ENCODE measurements at regions not wholly inside any gene's neighbourhood (a gene's known extent, or its start where the extent isn't known, plus 50 kb on each side); places are given as distances from the start of the nearest gene placed in this dataset.
"Not testable (repeated sequence)": the region's sequence is repeated elsewhere in the genome, so short reads cannot be mapped to it uniquely, and the experiment has no call there.

- peaks cover 2% of the 10 kb centered on the region for H3K9me3 ChIP-seq (ENCODE audit: control insufficient read depth, low read depth, low read length)
- no peaks in the 10 kb centered on the region for H3K4me1 ChIP-seq (ENCODE audit: control insufficient read depth, extremely low read depth, insufficient read depth, low read length)
- H2AFZ ChIP-seq (ENCODE audit: control insufficient read depth, low read length), result no peak overlapping the region
- DNase-seq (ENCODE audit: low read depth, low spot score) (no peak), FAIRE-seq (no peak)
- H3K4me2 ChIP-seq (ENCODE audit: control insufficient read depth, extremely low read depth, insufficient read depth, low read depth, low read length), result no peak overlapping the region
- no peaks in the 10 kb centered on the region for H4K20me1 ChIP-seq (ENCODE audit: control insufficient read depth, extremely low read depth, insufficient read depth, low read length)
- H3K4me3 ChIP-seq (ENCODE audit: control insufficient read depth in 2 of 3, extremely low read depth in 1 of 3, insufficient read depth in 2 of 3, low read depth in 1 of 3, low read length in 3 of 3), result no peak overlapping the region
- dilution Hi-C loops (cut with MboI; ENCODE audit: extremely low pct_ligation_motif_present, low sequenced_read_pairs), result no loop called here
- no peaks in the 10 kb centered on the region for H3K79me2 ChIP-seq (ENCODE audit: control insufficient read depth, insufficient read depth, low read length)
- H3K36me3 ChIP-seq (ENCODE audit: control insufficient read depth in 2 of 2, extremely low read depth in 1 of 2, insufficient read depth in 2 of 2, low read length in 2 of 2), result no peaks in the 10 kb centered on the region
- H3K9me1 ChIP-seq (ENCODE audit: control insufficient read depth, extremely low read depth, insufficient read depth, low read length), result no peaks in the 10 kb centered on the region
- TF ChIP-seq EZH2 (IDR thresholded peaks at IDR 0.05; ENCODE audit: low read length) (no peak), CTCF (optimal IDR thresholded peaks at IDR 0.05 in 1 of 3, IDR thresholded peaks at IDR 0.05 in 1 of 3, conservative IDR thresholded peaks at IDR 0.05 in 1 of 3; ENCODE audit: extremely low read depth in 1 of 3, insufficient read depth in 2 of 3, low read length in 3 of 3) (no peak)
- H3K27me3 ChIP-seq (ENCODE audit: control insufficient read depth, extremely low read depth, insufficient read depth, low read length), result no peaks in the 10 kb centered on the region
- H3K27ac ChIP-seq (ENCODE audit: control insufficient read depth, insufficient read depth, low read length), result no peak overlapping the region
- no peak overlapping the region for H3K9ac ChIP-seq (ENCODE audit: control insufficient read depth, extremely low read depth, insufficient read depth, low read length)
These were observed 169.3 kb upstream of the FGF16 start for GRCh38 chrX:77277911-77278310.

- H3K9me3 ChIP-seq (ENCODE audit: control insufficient read depth, low read depth, low read length); dilution Hi-C loops (cut with MboI; ENCODE audit: extremely low pct_ligation_motif_present, low sequenced_read_pairs); H3K27ac ChIP-seq (ENCODE audit: control insufficient read depth, insufficient read depth, low read length); H3K36me3 ChIP-seq (ENCODE audit: control insufficient read depth in 2 of 2, extremely low read depth in 1 of 2, insufficient read depth in 2 of 2, low read length in 2 of 2); H3K4me2 ChIP-seq (ENCODE audit: control insufficient read depth, extremely low read depth, insufficient read depth, low read depth, low read length); DNase-seq (ENCODE audit: low read depth, low spot score); H2AFZ ChIP-seq (ENCODE audit: control insufficient read depth, low read length); H3K4me1 ChIP-seq (ENCODE audit: control insufficient read depth, extremely low read depth, insufficient read depth, low read length); H4K20me1 ChIP-seq (ENCODE audit: control insufficient read depth, extremely low read depth, insufficient read depth, low read length); H3K9ac ChIP-seq (ENCODE audit: control insufficient read depth, extremely low read depth, insufficient read depth, low read length); H3K27me3 ChIP-seq (ENCODE audit: control insufficient read depth, extremely low read depth, insufficient read depth, low read length); H3K4me3 ChIP-seq (ENCODE audit: control insufficient read depth in 2 of 3, extremely low read depth in 1 of 3, insufficient read depth in 2 of 3, low read depth in 1 of 3, low read length in 3 of 3); H3K79me2 ChIP-seq (ENCODE audit: control insufficient read depth, insufficient read depth, low read length); FAIRE-seq; H3K9me1 ChIP-seq (ENCODE audit: control insufficient read depth, extremely low read depth, insufficient read depth, low read length): not testable (repeated sequence)
These were observed 167.8 kb upstream of the FGF16 start for GRCh38 chrX:77279373-77279772.

GRCh38 chrX:77293331-77293995 is 153.7 kb upstream of the FGF16 start:
- no peak overlapping the region for H3K4me3 ChIP-seq (ENCODE audit: control insufficient read depth in 2 of 3, extremely low read depth in 1 of 3, insufficient read depth in 2 of 3, low read depth in 1 of 3, low read length in 3 of 3)
- H4K20me1 ChIP-seq (ENCODE audit: control insufficient read depth, extremely low read depth, insufficient read depth, low read length), result no peaks in the 10 kb centered on the region
- H3K9me1 ChIP-seq (ENCODE audit: control insufficient read depth, extremely low read depth, insufficient read depth, low read length), result no peaks in the 10 kb centered on the region
- no peak for DNase-seq (ENCODE audit: low read depth, low spot score)
- no peak overlapping the region for H3K27ac ChIP-seq (ENCODE audit: control insufficient read depth, insufficient read depth, low read length)
- no peaks in the 10 kb centered on the region for H3K27me3 ChIP-seq (ENCODE audit: control insufficient read depth, extremely low read depth, insufficient read depth, low read length)
- H3K4me2 ChIP-seq (ENCODE audit: control insufficient read depth, extremely low read depth, insufficient read depth, low read depth, low read length), result no peak overlapping the region
- TF ChIP-seq CTCF (optimal IDR thresholded peaks at IDR 0.05 in 1 of 3, IDR thresholded peaks at IDR 0.05 in 1 of 3, conservative IDR thresholded peaks at IDR 0.05 in 1 of 3; ENCODE audit: extremely low read depth in 1 of 3, insufficient read depth in 2 of 3, low read length in 3 of 3), result no peak
- no peak for TF ChIP-seq EZH2 (IDR thresholded peaks at IDR 0.05; ENCODE audit: low read length)
- H3K79me2 ChIP-seq (ENCODE audit: control insufficient read depth, insufficient read depth, low read length), result no peaks in the 10 kb centered on the region
- dilution Hi-C loops (cut with MboI; ENCODE audit: extremely low pct_ligation_motif_present, low sequenced_read_pairs), result no loop called here
- H2AFZ ChIP-seq (ENCODE audit: control insufficient read depth, low read length), result no peak overlapping the region
- no peak overlapping the region for H3K9ac ChIP-seq (ENCODE audit: control insufficient read depth, extremely low read depth, insufficient read depth, low read length)
- H3K9me3 ChIP-seq (ENCODE audit: control insufficient read depth, low read depth, low read length), result no peaks in the 10 kb centered on the region
- H3K4me1 ChIP-seq (ENCODE audit: control insufficient read depth, extremely low read depth, insufficient read depth, low read length), result no peaks in the 10 kb centered on the region
- FAIRE-seq, result no peak
- no peaks in the 10 kb centered on the region for H3K36me3 ChIP-seq (ENCODE audit: control insufficient read depth in 2 of 2, extremely low read depth in 1 of 2, insufficient read depth in 2 of 2, low read length in 2 of 2)
